Transverse colon (tissue), 4 donors: ENCODE measurements at regions not wholly inside any gene's neighbourhood (a gene's known extent, or its start where the extent isn't known, plus 50 kb on each side); places are given as distances from the start of the nearest gene placed in this dataset.

Experiments used
- DNase-seq: peaks from one replicate; pipeline ENCODE4 v3.0.0-alpha.2; 2019
- H3K27ac ChIP-seq, 4 donors: fragments of 200-600 bp; sonication (generic); 2 replicates each; pipeline ENCODE4 v1.5.1; 2016 to 2018; ENCODE audit warnings: inconsistent platforms in 4 of 4
- H3K27me3 ChIP-seq: fragments of 200-600 bp; sonication (generic); 2 replicates; pipeline ENCODE4 v1.5.1; 2017; ENCODE audit warnings: inconsistent platforms
- H3K36me3 ChIP-seq, 4 donors: fragments of 200-600 bp; sonication (generic); 2 replicates each; pipeline ENCODE4 v1.5.1; 2017 to 2019; ENCODE audit warnings: inconsistent platforms in 4 of 4
- H3K4me1 ChIP-seq, 4 donors: fragments of 200-600 bp; sonication (generic); 2 replicates each; pipeline ENCODE4 v1.5.1; 2017 to 2020; ENCODE audit warnings: inconsistent platforms in 4 of 4
- H3K4me3 ChIP-seq, 4 donors: fragments of 200-600 bp; sonication (generic); 1 replicate in 1 of 4; 2 replicates in 3 of 4; pipeline versions ENCODE4 v1.5.1 to v1.6.1; 2017 to 2019; ENCODE audit warnings: inconsistent platforms in 4 of 4
- H3K9me3 ChIP-seq, 2 donors: fragments of 200-600 bp; sonication (generic); 2 replicates each; pipeline ENCODE4 v1.5.1; 2017 to 2019; ENCODE audit warnings: inconsistent platforms in 2 of 2
- CTCF ChIP-seq, 5 experiments: fragments of 200-600 bp in 3 of 5; fragments of 450-650 bp in 2 of 5; sonication (generic) in 3 of 5; IDR thresholded peaks; 1 replicate in 2 of 5; 2 replicates in 3 of 5; pipeline ENCODE4 v1.5.1; 2016 to 2017; ENCODE audit warnings: antibody characterized with exemption in 5 of 5, inconsistent platforms in 3 of 5, mild to moderate bottlenecking in 2 of 5, moderate library complexity in 1 of 5
- EP300 ChIP-seq: sonication (generic); formaldehyde crosslinking; IDR thresholded peaks from one replicate; pipeline ENCODE4 v1.6.1; 2017; ENCODE audit warnings: antibody characterized with exemption, low read depth
- POLR2A ChIP-seq: fragments of 450-650 bp; IDR thresholded peaks from one replicate; pipeline ENCODE4 v1.6.1; 2016; ENCODE audit warnings: antibody characterized with exemption, mild to moderate bottlenecking, moderate library complexity
- POLR2AphosphoS5 ChIP-seq, 3 donors: sonication (generic); formaldehyde crosslinking; IDR thresholded peaks; one replicate each; pipeline ENCODE4 v1.6.1; 2016; ENCODE audit warnings: antibody characterized with exemption in 3 of 3
- WGBS, 2 donors: methylation state at CpG; one replicate each; pipeline ENCODE4 v1.1.5; 2018; ENCODE audit warnings: low coverage in 1 of 2; 5-methylcytosine and 5-hydroxymethylcytosine counted together
- in situ Hi-C, 4 donors: fragments of 200-750 bp; cut with MboI; loops; one replicate each; pipeline versions ENCODE4 v1.15.0 to v1.15.1; 2017; ENCODE audit warnings: low sequenced_read_pairs in 3 of 4, low pct_ligation_motif_present in 1 of 4, low pct_unique_long_range_greater_than_20kb in 1 of 4
- intact Hi-C: fragments of 100-400 bp; cut with DNase I; formaldehyde crosslinking; loops from one replicate; pipeline ENCODE4 v1.15.1; 2023; ENCODE audit warnings: low total_unique reads

- intact Hi-C loops (no loop called here), in situ Hi-C loops (no loop called here)
- Histone ChIP-seq H3K27ac (no peak overlapping the region), H3K4me1 (no peaks in the 10 kb centered on the region), H3K9me3 (no peaks in the 10 kb centered on the region), H3K4me3 (no peak overlapping the region), H3K27me3 (no peaks in the 10 kb centered on the region), H3K36me3 (no peaks in the 10 kb centered on the region)
- 65 to 72% methylated on average over 4 of the region's 4 CpGs for WGBS, 2 donors
- no peak for DNase-seq
- no peak for TF ChIP-seq POLR2AphosphoS5 (IDR thresholded peaks at IDR 0.05)
- no peak for TF ChIP-seq POLR2A
- TF ChIP-seq EP300 = no peak
- TF ChIP-seq CTCF (IDR thresholded peaks at IDR 0.05) = no peak
Measured at GRCh38 chr7:145989469-145989868, 127.1 kb upstream of the CNTNAP2 start.

- no peak for DNase-seq
- intact Hi-C loops = no loop called here
- Histone ChIP-seq H3K27me3 (no peaks in the 10 kb centered on the region), H3K27ac (no peak overlapping the region), H3K4me3 (no peak overlapping the region), H3K9me3 (no peaks in the 10 kb centered on the region), H3K4me1 (no peaks in the 10 kb centered on the region), H3K36me3 (no peaks in the 10 kb centered on the region)
- in situ Hi-C loops = no loop called here
- 42 to 65% methylated on average over 2 to 4 of the region's 4 CpGs for WGBS, 2 donors
- TF ChIP-seq POLR2A (no peak), EP300 (no peak), POLR2AphosphoS5 (IDR thresholded peaks at IDR 0.05) (no peak), CTCF (IDR thresholded peaks at IDR 0.05) (no peak)
Measured at GRCh38 chr7:145986248-145986874, 130.2 kb upstream of the CNTNAP2 start.

- no peak for TF ChIP-seq CTCF (IDR thresholded peaks at IDR 0.05)
- no peak for TF ChIP-seq EP300
- TF ChIP-seq POLR2AphosphoS5 (IDR thresholded peaks at IDR 0.05) = no peak
- TF ChIP-seq POLR2A = no peak
- intact Hi-C loops = no loop called here
- WGBS, 2 donors = 14 to 48% methylated on average over 1 of the region's 1 CpG
Measured at GRCh38 chr7:145978769-145979168, 137.8 kb upstream of the CNTNAP2 start.

GRCh38 chr7:145959981-145960380, 156.6 kb upstream of the CNTNAP2 start:
- Histone ChIP-seq H3K4me3 (no peak overlapping the region), H3K27ac (no peak overlapping the region), H3K9me3 (peaks cover 0 to 10% of the 10 kb centered on the region in 2 donors), H3K4me1 (no peaks in the 10 kb centered on the region), H3K27me3 (no peaks in the 10 kb centered on the region), H3K36me3 (no peaks in the 10 kb centered on the region)
- intact Hi-C loops = no loop called here
- WGBS, 2 donors = 50 to 59% methylated on average over 1 to 4 of the region's 4 CpGs
- no peak for DNase-seq
- in situ Hi-C loops = no loop called here
- no peak for TF ChIP-seq POLR2A
- TF ChIP-seq CTCF (IDR thresholded peaks at IDR 0.05) = no peak
- no peak for TF ChIP-seq EP300
- TF ChIP-seq POLR2AphosphoS5 (IDR thresholded peaks at IDR 0.05) = no peak

More at GRCh38 chr7:145978769-145979168, 137.8 kb upstream of the CNTNAP2 start:
- no peaks in the 10 kb centered on the region for H3K27me3 ChIP-seq
- no peak overlapping the region for H3K27ac ChIP-seq
- in situ Hi-C loops = no loop called here
- no peaks in the 10 kb centered on the region for H3K9me3 ChIP-seq
- no peaks in the 10 kb centered on the region for H3K4me1 ChIP-seq
- no peak overlapping the region for H3K4me3 ChIP-seq
- no peaks in the 10 kb centered on the region for H3K36me3 ChIP-seq
- DNase-seq = no peak
